Liver (tissue), 6 donors: ENCODE measurements at regions not wholly inside any gene's neighbourhood (a gene's known extent, or its start where the extent isn't known, plus 50 kb on each side); places are given as distances from the start of the nearest gene placed in this dataset.
"Not testable (repeated sequence)": the region's sequence is repeated elsewhere in the genome, so short reads cannot be mapped to it uniquely, and the experiment has no call there.

Experiments
- DNase-seq: peaks from one replicate; pipeline ENCODE4 v3.0.0-alpha.2; 2017; ENCODE audit warnings: low spot score
- H3K27ac ChIP-seq, 2 donors: one replicate each; pipeline ENCODE4 v1.7.0; 2013; ENCODE audit warnings: inconsistent platforms in 2 of 2, low read length in 2 of 2, control low read depth in 1 of 2, low read depth in 1 of 2, mild to moderate bottlenecking in 1 of 2
- H3K27me3 ChIP-seq, 4 donors: one replicate each; pipeline versions ENCODE4 v1.6.1 to v1.7.0; 2013; ENCODE audit warnings: low read length in 3 of 4, inconsistent platforms in 1 of 4, mild to moderate bottlenecking in 1 of 4, moderate library complexity in 1 of 4; ENCODE audit not compliant: control insufficient read depth in 4 of 4, insufficient read depth in 4 of 4
- H3K36me3 ChIP-seq, 4 donors: one replicate each; pipeline versions ENCODE4 v1.6.1 to v1.7.0; 2013; ENCODE audit warnings: low read length in 3 of 4, mild to moderate bottlenecking in 3 of 4, low read depth in 1 of 4, moderate library complexity in 1 of 4; ENCODE audit not compliant: control insufficient read depth in 4 of 4, insufficient read depth in 3 of 4
- H3K4me1 ChIP-seq, 4 donors: one replicate each; pipeline versions ENCODE4 v1.6.1 to v1.7.0; 2013; ENCODE audit warnings: low read length in 3 of 4, mild to moderate bottlenecking in 3 of 4, moderate library complexity in 1 of 4; ENCODE audit not compliant: control insufficient read depth in 4 of 4, insufficient read depth in 4 of 4
- H3K4me3 ChIP-seq, 3 donors: one replicate each; pipeline versions ENCODE4 v1.6.1 to v1.7.0; 2013; ENCODE audit warnings: low read length in 3 of 3, control low read depth in 1 of 3, low read depth in 1 of 3, mild to moderate bottlenecking in 1 of 3
- H3K9ac ChIP-seq, 2 donors: one replicate each; pipeline ENCODE4 v1.7.0; 2013; ENCODE audit warnings: low read length in 2 of 2, mild to moderate bottlenecking in 2 of 2, moderate library complexity in 2 of 2, control low read depth in 1 of 2, low read depth in 1 of 2
- H3K9me3 ChIP-seq, 4 donors: one replicate each; pipeline versions ENCODE4 v1.6.1 to v1.7.0; 2013; ENCODE audit warnings: low read length in 3 of 4; ENCODE audit not compliant: control insufficient read depth in 4 of 4
- WGBS: extraction: QIAGEN DNeasy Blood & Tissue Kit; methylation state at CpG from one replicate; pipeline ENCODE4 v1.1.7; 2013; 5-methylcytosine and 5-hydroxymethylcytosine counted together
- donor health status: healthy.
- donor health status: healthy.
- donor health status: healthy.

DNA sequence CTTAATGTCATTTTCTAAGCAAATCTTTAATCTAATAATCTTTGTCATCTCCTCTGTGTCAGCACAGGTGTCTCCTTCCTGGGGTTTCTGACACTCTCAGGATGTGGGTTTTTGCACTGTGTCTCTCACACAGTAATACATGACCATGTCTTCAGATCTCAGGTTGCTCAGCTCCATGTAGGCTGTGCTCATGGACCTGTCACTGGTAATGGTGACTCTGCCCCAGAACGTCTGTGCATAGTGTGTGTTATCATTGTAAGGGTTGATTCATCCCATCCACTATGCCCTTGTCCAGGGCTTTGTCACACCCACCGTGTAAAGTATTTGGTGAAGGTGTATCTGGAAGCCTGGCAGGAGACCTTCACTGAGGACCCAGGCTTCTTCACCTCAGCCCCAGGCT is 506.1 kb downstream of the TP53TG3F start:
- DNase-seq, H3K4me1 ChIP-seq, H3K4me3 ChIP-seq, H3K27me3 ChIP-seq, H3K36me3 ChIP-seq, H3K9me3 ChIP-seq, H3K27ac ChIP-seq, H3K9ac ChIP-seq: not testable (repeated sequence)
- no CpG with 5 or more reads among the region's 2 CpGs for WGBS

DNA sequence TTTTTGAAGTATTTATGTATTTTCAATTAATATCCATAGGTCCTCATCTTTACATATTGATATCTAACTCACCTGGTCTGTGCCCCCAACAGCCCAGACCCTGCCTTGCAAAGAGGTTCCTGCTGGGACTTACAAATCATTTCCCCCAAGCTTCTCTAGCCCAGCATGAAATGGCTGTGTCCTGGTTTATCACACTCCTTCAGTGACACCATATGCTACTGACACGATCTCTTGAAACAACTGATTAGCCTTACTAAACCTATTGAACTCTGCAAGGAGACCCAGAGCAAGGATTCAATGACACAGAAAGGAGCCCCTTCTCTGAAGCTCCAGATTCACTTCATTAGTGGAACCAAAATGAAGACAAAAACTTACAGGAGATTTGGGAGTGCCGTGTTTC is 507.4 kb downstream of the TP53TG3F start:
- not testable (repeated sequence) for H3K9ac ChIP-seq, H3K4me1 ChIP-seq, H3K36me3 ChIP-seq, H3K27me3 ChIP-seq, H3K9me3 ChIP-seq, H3K4me3 ChIP-seq, DNase-seq, H3K27ac ChIP-seq
- 56% methylated on average over 2 of the region's 2 CpGs for WGBS

DNA sequence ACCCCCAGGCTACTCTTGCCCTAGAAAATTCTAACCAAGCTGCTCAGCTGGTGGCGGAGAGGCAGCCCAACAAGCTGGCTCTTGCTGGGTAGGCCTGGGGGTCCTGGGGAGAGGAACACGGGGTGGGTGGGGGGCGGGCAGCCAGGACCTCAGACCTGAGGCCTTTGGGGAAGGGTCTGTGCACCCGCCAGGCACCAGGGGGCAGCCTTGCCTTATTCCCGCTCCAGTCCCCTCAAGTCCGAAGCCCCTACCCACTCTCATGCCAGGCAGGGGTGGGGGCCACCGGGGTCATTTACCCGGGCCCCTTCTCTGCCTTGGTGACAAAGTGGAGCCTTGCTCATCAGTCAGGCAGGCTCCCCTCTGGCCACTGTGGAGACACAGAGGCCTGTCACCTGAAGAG is 515.1 kb downstream of the TP53TG3F start:
- H3K4me3 ChIP-seq, H3K27ac ChIP-seq, H3K4me1 ChIP-seq, H3K36me3 ChIP-seq, DNase-seq, H3K9me3 ChIP-seq, H3K9ac ChIP-seq, H3K27me3 ChIP-seq: not testable (repeated sequence)
- no CpG with 5 or more reads among the region's 8 CpGs for WGBS

DNA sequence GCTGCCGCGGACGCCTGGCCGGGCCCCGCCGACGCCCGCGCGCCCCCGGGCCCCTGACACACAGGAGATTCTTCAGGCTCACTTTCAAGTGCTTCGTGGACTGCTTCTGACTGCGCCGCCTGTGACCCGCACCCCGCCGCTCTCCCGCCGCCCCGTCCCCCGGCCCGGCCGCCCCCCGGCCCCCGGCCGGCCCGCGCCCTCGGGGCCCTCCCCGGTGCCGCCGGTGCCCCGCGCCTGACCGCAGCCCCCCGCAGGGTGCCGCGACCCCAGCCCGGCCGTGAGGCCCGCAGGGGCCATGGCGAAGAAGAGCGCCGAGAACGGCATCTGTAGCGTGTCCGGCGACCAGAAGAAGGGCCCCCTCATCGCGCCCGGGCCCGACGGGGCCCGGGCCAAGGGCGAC is 516.3 kb downstream of the TP53TG3F start:
- not testable (repeated sequence) for H3K9me3 ChIP-seq, H3K36me3 ChIP-seq, H3K27me3 ChIP-seq, H3K4me3 ChIP-seq, DNase-seq, H3K27ac ChIP-seq, H3K4me1 ChIP-seq, H3K9ac ChIP-seq
- WGBS: no CpG with 5 or more reads among the region's 55 CpGs

DNA sequence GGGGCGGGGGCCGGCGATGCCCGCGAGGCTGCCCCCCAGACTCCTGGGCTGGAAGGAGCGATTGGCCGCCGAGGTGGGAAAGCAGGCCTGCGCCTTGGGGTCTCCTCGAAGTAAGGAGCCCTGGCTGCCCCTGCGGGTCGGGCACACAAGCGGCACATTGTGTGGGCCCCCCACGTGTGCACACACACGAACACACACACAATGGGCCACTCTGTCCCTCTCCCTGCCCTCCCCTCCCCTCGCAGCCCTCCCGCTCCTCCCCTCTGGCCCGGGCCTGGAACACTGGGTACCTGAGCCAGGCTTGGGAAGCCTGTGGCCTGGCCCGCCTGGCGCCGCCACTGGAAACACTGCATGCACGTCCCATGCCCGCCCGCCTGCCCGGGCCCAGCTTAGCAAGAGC is 517.1 kb downstream of the TP53TG3F start:
- H3K9ac ChIP-seq, H3K27ac ChIP-seq, DNase-seq, H3K4me1 ChIP-seq, H3K9me3 ChIP-seq, H3K27me3 ChIP-seq, H3K36me3 ChIP-seq, H3K4me3 ChIP-seq: not testable (repeated sequence)
- WGBS: 78% methylated on average over 19 of the region's 25 CpGs

DNA sequence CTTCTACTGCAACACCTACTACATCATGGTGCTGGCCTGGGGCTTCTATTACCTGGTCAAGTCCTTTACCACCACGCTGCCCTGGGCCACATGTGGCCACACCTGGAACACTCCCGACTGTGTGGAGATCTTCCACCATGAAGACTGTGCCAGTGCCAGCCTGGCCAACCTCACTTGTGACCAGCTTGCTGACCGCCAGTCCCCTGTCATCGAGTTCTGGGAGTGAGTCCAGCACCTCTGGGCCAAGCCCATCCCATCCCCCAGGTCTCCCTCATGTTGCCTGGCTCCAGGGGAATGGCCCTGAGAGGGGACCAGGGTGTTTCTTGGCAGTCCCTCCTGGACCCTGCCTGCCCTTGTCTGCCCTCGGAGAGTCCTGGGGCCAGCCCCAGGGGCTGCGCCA is 519.4 kb downstream of the TP53TG3F start:
- not testable (repeated sequence) for DNase-seq, H3K9me3 ChIP-seq

DNA sequence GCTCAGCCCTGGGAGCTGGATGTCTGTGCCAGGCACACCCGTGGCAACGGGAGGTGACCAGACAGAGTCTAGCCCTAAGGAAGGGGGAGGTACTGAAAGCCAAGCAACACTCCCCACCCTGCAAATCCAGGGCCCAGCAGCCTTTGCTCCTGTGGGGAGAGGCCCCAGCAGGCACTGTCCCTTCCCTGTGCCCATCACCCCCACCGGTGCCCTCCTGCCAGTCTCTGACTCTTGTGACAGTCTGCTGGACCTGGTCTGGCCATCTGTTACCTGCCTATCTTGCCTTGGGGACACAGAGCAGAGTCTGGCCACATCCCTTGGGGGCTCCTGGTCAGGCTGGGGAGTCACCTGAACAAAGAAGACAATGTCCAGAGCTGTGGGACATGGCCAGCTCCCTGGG is 520.2 kb downstream of the TP53TG3F start:
- not testable (repeated sequence) for DNase-seq, H3K27me3 ChIP-seq, H3K4me3 ChIP-seq, H3K9me3 ChIP-seq, H3K36me3 ChIP-seq, H3K4me1 ChIP-seq, H3K9ac ChIP-seq, H3K27ac ChIP-seq
- no CpG with 5 or more reads among the region's 3 CpGs for WGBS

More for the DNA sequence above, 519.4 kb downstream of the TP53TG3F start:
- H3K27me3 ChIP-seq, H3K27ac ChIP-seq, H3K36me3 ChIP-seq, H3K4me3 ChIP-seq, H3K4me1 ChIP-seq, H3K9ac ChIP-seq: not testable (repeated sequence)
- WGBS: 53% methylated on average over 2 of the region's 6 CpGs

DNA sequence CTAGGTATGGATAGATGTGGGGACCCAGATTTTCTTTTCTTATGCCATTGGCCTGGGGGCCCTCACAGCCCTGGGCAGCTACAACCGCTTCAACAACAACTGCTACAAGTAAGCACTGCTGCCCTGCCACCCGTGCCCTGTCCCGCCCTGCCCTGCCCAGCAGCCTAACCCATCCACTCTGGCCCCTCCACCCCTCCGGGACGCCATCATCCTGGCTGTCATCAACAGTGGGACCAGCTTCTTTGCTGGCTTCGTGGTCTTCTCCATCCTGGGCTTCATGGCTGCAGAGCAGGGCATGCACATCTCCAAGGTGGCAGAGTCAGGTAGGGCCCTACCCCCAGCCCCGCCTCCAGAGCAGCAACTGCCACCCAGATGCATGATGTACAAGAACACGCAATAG is 521.3 kb downstream of the TP53TG3F start:
- H3K4me3 ChIP-seq, H3K27ac ChIP-seq, H3K9me3 ChIP-seq, H3K36me3 ChIP-seq, H3K9ac ChIP-seq, H3K4me1 ChIP-seq, DNase-seq, H3K27me3 ChIP-seq: not testable (repeated sequence)
- 74% methylated on average over 5 of the region's 8 CpGs for WGBS

DNA sequence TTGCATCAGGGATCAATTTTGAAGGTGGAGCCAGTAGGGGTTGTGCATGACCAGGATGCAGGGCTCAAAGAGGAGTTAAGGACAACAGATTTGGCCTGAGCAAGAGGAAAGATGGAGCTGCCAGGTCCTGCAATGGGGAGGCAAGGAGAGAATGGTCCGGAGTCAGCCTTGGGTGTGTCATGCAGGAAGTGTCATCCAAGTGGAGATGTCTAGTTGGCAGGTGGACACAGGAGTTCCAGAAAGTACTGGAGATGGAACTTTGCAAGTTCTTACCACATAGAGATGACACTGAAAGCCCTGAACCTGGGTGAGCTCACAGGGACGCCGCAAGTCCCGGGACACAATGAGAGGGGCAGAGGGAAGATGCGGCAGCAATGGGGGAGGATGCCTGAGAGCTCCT is 525.0 kb downstream of the TP53TG3F start:
- not testable (repeated sequence) for H3K36me3 ChIP-seq, H3K9ac ChIP-seq, H3K9me3 ChIP-seq, DNase-seq, H3K27ac ChIP-seq, H3K27me3 ChIP-seq, H3K4me1 ChIP-seq, H3K4me3 ChIP-seq
- no CpG with 5 or more reads among the region's 5 CpGs for WGBS
